Endodermal cell (in vitro differentiated cells): ENCODE measurements at regions not wholly inside any gene's neighbourhood (a gene's known extent, or its start where the extent isn't known, plus 50 kb on each side); places are given as distances from the start of the nearest gene placed in this dataset.

ENCODE experiments used
- DNase-seq: peaks from one replicate; pipeline ENCODE4 v3.0.0-alpha.2; 2017
- H3K27ac ChIP-seq: 2 replicates; pipeline ENCODE4 v1.5.1; 2013; ENCODE audit warnings: mild to moderate bottlenecking, low read depth, low read length, moderate library complexity
- H3K27me3 ChIP-seq: 2 replicates; pipeline ENCODE4 v1.6.1; 2013; ENCODE audit warnings: mild to moderate bottlenecking, low read length, moderate library complexity; ENCODE audit not compliant: insufficient read depth, control insufficient read depth, poor library complexity, severe bottlenecking
- H3K36me3 ChIP-seq: 2 replicates; pipeline ENCODE4 v1.7.0; 2013; ENCODE audit warnings: mild to moderate bottlenecking, low read length, moderate library complexity; ENCODE audit not compliant: control insufficient read depth, insufficient read depth
- H3K4me1 ChIP-seq: one replicate; pipeline ENCODE4 v1.7.0; 2013; ENCODE audit warnings: low read length; ENCODE audit not compliant: control insufficient read depth, insufficient read depth
- H3K4me3 ChIP-seq: 2 replicates; pipeline ENCODE4 v1.5.1; 2013; ENCODE audit warnings: mild to moderate bottlenecking, low read length, moderate library complexity
- H3K9ac ChIP-seq: 2 replicates; pipeline ENCODE4 v1.6.1; 2013; ENCODE audit warnings: mild to moderate bottlenecking, low read length, moderate library complexity; ENCODE audit not compliant: poor library complexity, severe bottlenecking; ENCODE audit errors: extremely low read depth
- H3K9me3 ChIP-seq: 2 replicates; pipeline ENCODE4 v1.6.1; 2013; ENCODE audit warnings: mild to moderate bottlenecking, low read length, moderate library complexity; ENCODE audit not compliant: control insufficient read depth
- H3K27ac Mint-ChIP-seq: 2 replicates; pipeline ENCODE4 v1.8.0; 2020; ENCODE audit warnings: mixed read lengths
- H3K27me3 Mint-ChIP-seq: 2 replicates; pipeline ENCODE4 v1.8.0; 2021; ENCODE audit warnings: mild to moderate bottlenecking, mixed read lengths; ENCODE audit not compliant: insufficient read depth
- H3K36me3 Mint-ChIP-seq: 2 replicates; pipeline ENCODE4 v1.8.0; 2020; ENCODE audit warnings: low read depth, mixed read lengths
- H3K4me1 Mint-ChIP-seq: 2 replicates; pipeline ENCODE4 v1.8.0; 2020; ENCODE audit warnings: mixed read lengths
- H3K4me3 Mint-ChIP-seq: 2 replicates; pipeline ENCODE4 v1.8.0; 2020; ENCODE audit warnings: mild to moderate bottlenecking, moderate library complexity, mixed read lengths
- H3K9me3 Mint-ChIP-seq: 2 replicates; pipeline ENCODE4 v1.8.0; 2020; ENCODE audit warnings: mild to moderate bottlenecking, mixed read lengths
- CTCF ChIP-seq: fragments of 200-600 bp; sonication (generic); conservative IDR thresholded peaks from 2 replicates; pipeline ENCODE4 v1.5.0; 2021; ENCODE audit warnings: antibody characterized with exemption, mild to moderate bottlenecking
- WGBS, 2 experiments: methylation state at CpG; one replicate each; pipeline versions ENCODE4 v1.1.5 to v1.1.7; 2013; ENCODE audit warnings: missing lambda C conversion rate in 2 of 2, mixed read lengths in 1 of 2; ENCODE audit not compliant: insufficient coverage in 1 of 2, insufficient read length in 1 of 2; 5-methylcytosine and 5-hydroxymethylcytosine counted together

- Mint-ChIP-seq H3K4me1 (peaks cover 43% of the 10 kb centered on the region), H3K9me3 (peaks cover 3% of the 10 kb centered on the region), H3K4me3 (no peak overlapping the region), H3K36me3 (peaks cover 4% of the 10 kb centered on the region), H3K27me3 (no peaks in the 10 kb centered on the region), H3K27ac (no peak overlapping the region)
- Histone ChIP-seq H3K9me3 (peaks cover 5% of the 10 kb centered on the region), H3K27ac (no peak overlapping the region), H3K27me3 (no peaks in the 10 kb centered on the region), H3K4me3 (no peak overlapping the region), H3K36me3 (no peaks in the 10 kb centered on the region), H3K9ac (no peak overlapping the region), H3K4me1 (peaks cover 9% of the 10 kb centered on the region)
- no peak for TF ChIP-seq CTCF
- 82 to 93% methylated on average over 3 of the region's 3 CpGs for WGBS, 2 experiments
- no peak for DNase-seq
Measured at GRCh38 chr3:115348412-115348811, 201.3 kb upstream of the ZBTB20 start.

GRCh38 chr3:115348951-115349745, 202.1 kb upstream of the ZBTB20 start:
- H3K36me3 Mint-ChIP-seq: peaks cover 4% of the 10 kb centered on the region
- H3K9ac ChIP-seq: no peak overlapping the region
- whole genome bisulfite sequencing, 2 experiments: 82 to 100% methylated on average over 1 to 3 of the region's 4 CpGs
- H3K4me1 ChIP-seq: peaks cover 9% of the 10 kb centered on the region
- H3K9me3 Mint-ChIP-seq: peaks cover 3% of the 10 kb centered on the region
- no peak for TF ChIP-seq CTCF
- no peaks in the 10 kb centered on the region for H3K36me3 ChIP-seq
- DNase-seq: no peak
- H3K27me3 Mint-ChIP-seq: no peaks in the 10 kb centered on the region
- H3K4me3 ChIP-seq: peak overlapping the region; percentile 34
- H3K27me3 ChIP-seq: no peaks in the 10 kb centered on the region
- H3K4me1 Mint-ChIP-seq: peaks cover 39% of the 10 kb centered on the region
- no peak overlapping the region for H3K27ac Mint-ChIP-seq
- peaks cover 7% of the 10 kb centered on the region for H3K9me3 ChIP-seq
- no peak overlapping the region for H3K4me3 Mint-ChIP-seq
- no peak overlapping the region for H3K27ac ChIP-seq

- Histone ChIP-seq H3K9ac (no peak overlapping the region), H3K4me3 (no peak overlapping the region), H3K9me3 (peaks cover 7% of the 10 kb centered on the region), H3K4me1 (peaks cover 9% of the 10 kb centered on the region), H3K36me3 (no peaks in the 10 kb centered on the region), H3K27me3 (no peaks in the 10 kb centered on the region), H3K27ac (no peak overlapping the region)
- TF ChIP-seq CTCF: no peak
- Mint-ChIP-seq H3K9me3 (peaks cover 6% of the 10 kb centered on the region), H3K4me3 (no peak overlapping the region), H3K27ac (no peak overlapping the region), H3K4me1 (peaks cover 39% of the 10 kb centered on the region), H3K27me3 (no peaks in the 10 kb centered on the region), H3K36me3 (peaks cover 4% of the 10 kb centered on the region)
- no peak for DNase-seq
- 90 to 93% methylated on average over 3 of the region's 3 CpGs for WGBS, 2 experiments
Measured at GRCh38 chr3:115350606-115351005, 203.5 kb upstream of the ZBTB20 start.
